ENCODE measurements at regions not wholly inside any gene's neighbourhood (a gene's known extent, or its start where the extent isn't known, plus 50 kb on each side); places are given as distances from the start of the nearest gene placed in this dataset.

DNA sequence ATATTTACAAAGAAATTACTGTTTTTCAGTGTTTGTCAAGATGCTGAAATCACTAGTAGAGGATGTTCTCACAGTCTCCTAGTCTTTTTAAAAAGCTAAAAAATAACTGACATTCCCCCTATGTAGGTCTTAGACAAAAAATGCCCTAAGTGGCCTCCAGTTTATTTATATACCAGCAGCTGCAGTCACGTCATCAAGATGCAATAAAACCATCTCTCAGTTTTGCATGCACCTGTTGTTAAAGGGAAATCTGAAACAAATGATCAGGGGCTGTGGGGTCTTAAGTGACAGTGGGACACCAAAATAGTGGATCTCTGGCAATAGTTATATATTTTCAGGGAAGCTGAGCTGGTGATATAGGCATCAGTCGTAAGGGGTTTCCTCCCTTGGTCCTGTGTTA, 146.5 kb upstream of the ARPP21 start:
- no peaks in the 10 kb centered on the region for H4K20me1 ChIP-seq (replicated peaks; ENCODE audit: control insufficient read depth, extremely low read depth, insufficient read depth, low read length)
- H3K9me1 ChIP-seq (replicated peaks; ENCODE audit: control insufficient read depth, extremely low read depth, insufficient read depth, low read length), result no peaks in the 10 kb centered on the region
- no peaks in the 10 kb centered on the region for H3K36me3 ChIP-seq (ENCODE audit: control insufficient read depth in 2 of 2, extremely low read depth in 1 of 2, insufficient read depth in 2 of 2, low read length in 2 of 2)
- FAIRE-seq (no peak), DNase-seq (ENCODE audit: low read depth, low spot score) (no peak)
- intact Hi-C loops (cut with micrococcal nuclease) (no loop called here), dilution Hi-C loops (cut with MboI; ENCODE audit: extremely low pct_ligation_motif_present, low sequenced_read_pairs) (no loop called here)
- no TSS peak for BruUV-seq (replicated peaks)
- H2AFZ ChIP-seq (ENCODE audit: low read depth, low read length), result no peak overlapping the region
- no peaks in the 10 kb centered on the region for H3K4me1 ChIP-seq (ENCODE audit: control insufficient read depth, extremely low read depth, insufficient read depth, low read length)
- CTCF ChIA-PET, result no interaction called here
- no peak overlapping the region for H3K9ac ChIP-seq (replicated peaks; ENCODE audit: extremely low read depth, insufficient read depth, low read length)
- H3K9me3 ChIP-seq (replicated peaks; ENCODE audit: control insufficient read depth, insufficient read depth, low read length), result no peaks in the 10 kb centered on the region
- H3K27ac ChIP-seq (ENCODE audit: insufficient read depth, low read depth, low read length), result no peak overlapping the region
- H3K4me2 ChIP-seq (ENCODE audit: insufficient read depth, low read length), result no peak overlapping the region
- POLR2A ChIA-PET, result no interaction called here
- H3K4me3 ChIP-seq (replicated peaks in 1 of 3; ENCODE audit: insufficient read depth in 1 of 3, low read depth in 1 of 3, low read length in 3 of 3), result no peak overlapping the region
- TF ChIP-seq, protein P1, sequence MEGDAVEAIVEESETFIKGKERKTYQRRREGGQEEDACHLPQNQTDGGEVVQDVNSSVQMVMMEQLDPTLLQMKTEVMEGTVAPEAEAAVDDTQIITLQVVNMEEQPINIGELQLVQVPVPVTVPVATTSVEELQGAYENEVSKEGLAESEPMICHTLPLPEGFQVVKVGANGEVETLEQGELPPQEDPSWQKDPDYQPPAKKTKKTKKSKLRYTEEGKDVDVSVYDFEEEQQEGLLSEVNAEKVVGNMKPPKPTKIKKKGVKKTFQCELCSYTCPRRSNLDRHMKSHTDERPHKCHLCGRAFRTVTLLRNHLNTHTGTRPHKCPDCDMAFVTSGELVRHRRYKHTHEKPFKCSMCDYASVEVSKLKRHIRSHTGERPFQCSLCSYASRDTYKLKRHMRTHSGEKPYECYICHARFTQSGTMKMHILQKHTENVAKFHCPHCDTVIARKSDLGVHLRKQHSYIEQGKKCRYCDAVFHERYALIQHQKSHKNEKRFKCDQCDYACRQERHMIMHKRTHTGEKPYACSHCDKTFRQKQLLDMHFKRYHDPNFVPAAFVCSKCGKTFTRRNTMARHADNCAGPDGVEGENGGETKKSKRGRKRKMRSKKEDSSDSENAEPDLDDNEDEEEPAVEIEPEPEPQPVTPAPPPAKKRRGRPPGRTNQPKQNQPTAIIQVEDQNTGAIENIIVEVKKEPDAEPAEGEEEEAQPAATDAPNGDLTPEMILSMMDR (IDR thresholded peaks at IDR 0.05; ENCODE audit: extremely low read depth in 1 of 2, insufficient read depth in 1 of 2, low read depth in 1 of 2, low read length in 2 of 2), result no peak
- no peak for TF ChIP-seq POLR2AphosphoS5 (IDR thresholded peaks at IDR 0.05; ENCODE audit: insufficient read depth, low read depth, low read length)
- peaks cover 0 to under 1% of the 10 kb centered on the region in 2 experiments for H3K27me3 ChIP-seq (ENCODE audit: control insufficient read depth in 2 of 2, insufficient read depth in 2 of 2, low read length in 2 of 2)
- no peaks in the 10 kb centered on the region for H3K79me2 ChIP-seq (ENCODE audit: control insufficient read depth, insufficient read depth, low read length)

DNA sequence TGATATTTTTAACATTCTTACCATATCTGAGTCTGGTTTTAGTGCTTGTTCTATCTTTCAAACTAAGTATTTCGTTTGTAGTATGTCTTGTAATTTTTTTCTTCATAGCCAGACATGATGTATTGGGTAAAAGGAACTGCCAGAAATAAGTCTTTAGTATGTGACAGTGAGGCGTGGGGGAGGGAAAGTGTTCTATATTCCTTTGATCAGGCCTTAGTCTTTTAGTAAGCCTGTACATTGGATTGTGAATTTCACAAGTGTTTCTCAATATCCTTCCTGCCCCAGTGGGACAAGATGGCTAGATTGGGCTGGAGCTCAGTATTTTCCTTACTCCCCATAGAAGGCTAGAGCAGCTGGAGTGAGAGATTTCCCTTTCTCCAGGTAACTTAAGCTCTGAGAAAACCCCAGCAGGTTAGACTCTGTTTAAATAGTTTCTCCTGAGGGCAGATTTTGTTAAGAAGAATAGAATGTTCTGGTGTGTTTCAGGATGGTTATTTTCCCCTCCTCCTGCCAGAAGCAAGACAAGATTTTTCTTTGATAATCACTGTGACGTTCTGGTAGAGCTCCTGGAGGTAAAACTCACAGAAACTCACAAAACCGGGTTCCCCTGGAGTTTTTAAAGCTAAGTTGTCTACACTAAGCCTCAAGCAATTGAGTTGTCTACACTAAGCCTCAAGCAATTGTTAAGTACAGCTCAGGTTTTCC, 140.7 kb upstream of the ARPP21 start:
- no TSS peak for BruUV-seq (replicated peaks)
- intact Hi-C loops (cut with micrococcal nuclease), result no loop called here
- H2AFZ ChIP-seq (ENCODE audit: low read depth, low read length), result no peak overlapping the region
- H3K36me3 ChIP-seq (ENCODE audit: control insufficient read depth in 2 of 2, extremely low read depth in 1 of 2, insufficient read depth in 2 of 2, low read length in 2 of 2), result no peaks in the 10 kb centered on the region
- CTCF ChIA-PET, result no interaction called here
- FAIRE-seq (no peak), DNase-seq (ENCODE audit: low read depth, low spot score) (no peak)
- POLR2A ChIA-PET, result no interaction called here
- H3K79me2 ChIP-seq (ENCODE audit: control insufficient read depth, insufficient read depth, low read length), result no peaks in the 10 kb centered on the region
- H3K9me3 ChIP-seq (replicated peaks; ENCODE audit: control insufficient read depth, insufficient read depth, low read length), result no peaks in the 10 kb centered on the region
- peaks cover 0 to 9% of the 10 kb centered on the region in 2 experiments for H3K27me3 ChIP-seq (ENCODE audit: control insufficient read depth in 2 of 2, insufficient read depth in 2 of 2, low read length in 2 of 2)
- dilution Hi-C loops (cut with MboI; ENCODE audit: extremely low pct_ligation_motif_present, low sequenced_read_pairs), result no loop called here
- H3K4me1 ChIP-seq (ENCODE audit: control insufficient read depth, extremely low read depth, insufficient read depth, low read length), result no peaks in the 10 kb centered on the region
- H3K9ac ChIP-seq (replicated peaks; ENCODE audit: extremely low read depth, insufficient read depth, low read length), result no peak overlapping the region
- no peak overlapping the region for H3K4me3 ChIP-seq (replicated peaks in 1 of 3; ENCODE audit: insufficient read depth in 1 of 3, low read depth in 1 of 3, low read length in 3 of 3)
- H4K20me1 ChIP-seq (replicated peaks; ENCODE audit: control insufficient read depth, extremely low read depth, insufficient read depth, low read length), result no peaks in the 10 kb centered on the region
- no peak overlapping the region for H3K4me2 ChIP-seq (ENCODE audit: insufficient read depth, low read length)
- no peak overlapping the region for H3K27ac ChIP-seq (ENCODE audit: insufficient read depth, low read depth, low read length)
- no peaks in the 10 kb centered on the region for H3K9me1 ChIP-seq (replicated peaks; ENCODE audit: control insufficient read depth, extremely low read depth, insufficient read depth, low read length)
- TF ChIP-seq MYC (IDR thresholded peaks at IDR 0.05; ENCODE audit: low read depth, low read length) (no peak), POLR2AphosphoS5 (IDR thresholded peaks at IDR 0.05; ENCODE audit: insufficient read depth, low read depth, low read length) (no peak), FOS (IDR thresholded peaks at IDR 0.05; ENCODE audit: borderline replicate concordance, insufficient read depth, low read length) (no peak), POLR2A (IDR thresholded peaks at IDR 0.05; ENCODE audit: low read depth, low read length) (no peak), JUN (IDR thresholded peaks at IDR 0.05; ENCODE audit: borderline replicate concordance, insufficient read depth, insufficient read length, low read depth) (no peak), GATA2 (IDR thresholded peaks at IDR 0.05; ENCODE audit: insufficient read depth, insufficient read length, low read depth, low read length) (no peak), EZH2 (IDR thresholded peaks at IDR 0.05; ENCODE audit: borderline replicate concordance, low read depth, low read length, severe bottlenecking) (no peak)
- TF ChIP-seq, protein P1 (IDR thresholded peaks at IDR 0.05; ENCODE audit: extremely low read depth in 1 of 2, insufficient read depth in 1 of 2, low read depth in 1 of 2, low read length in 2 of 2), result no peak
- TF ChIP-seq, protein P2, sequence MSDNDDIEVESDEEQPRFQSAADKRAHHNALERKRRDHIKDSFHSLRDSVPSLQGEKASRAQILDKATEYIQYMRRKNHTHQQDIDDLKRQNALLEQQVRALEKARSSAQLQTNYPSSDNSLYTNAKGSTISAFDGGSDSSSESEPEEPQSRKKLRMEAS (IDR thresholded peaks at IDR 0.05; ENCODE audit: insufficient read depth, insufficient read length), result no peak

All from endothelial cell of umbilical vein (primary cell).